HFFc6 (cell line): ENCODE measurements at regions not wholly inside any gene's neighbourhood (a gene's known extent, or its start where the extent isn't known, plus 50 kb on each side); places are given as distances from the start of the nearest gene placed in this dataset.

ENCODE experiments used
- DNase-seq: peaks from one replicate; pipeline ENCODE4 v3.0.0-alpha.2; 2018
- H3K27ac Mint-ChIP-seq: 2 replicates; pipeline ENCODE4 v1.8.0; 2020; ENCODE audit warnings: mild to moderate bottlenecking, mixed read lengths
- H3K27me3 Mint-ChIP-seq: 2 replicates; pipeline ENCODE4 v1.8.0; 2021; ENCODE audit warnings: mild to moderate bottlenecking, moderate library complexity, mixed read lengths; ENCODE audit not compliant: insufficient read depth
- H3K36me3 Mint-ChIP-seq: 2 replicates; pipeline ENCODE4 v1.8.0; 2021; ENCODE audit warnings: low read depth, mixed read lengths
- H3K4me1 Mint-ChIP-seq: 2 replicates; pipeline ENCODE4 v1.8.0; 2020; ENCODE audit warnings: low read depth, mixed read lengths
- H3K4me3 Mint-ChIP-seq: 2 replicates; pipeline ENCODE4 v1.8.0; 2020; ENCODE audit warnings: mild to moderate bottlenecking, moderate library complexity, mixed read lengths
- H3K9me3 Mint-ChIP-seq: 2 replicates; pipeline ENCODE4 v1.8.0; 2020; ENCODE audit warnings: mild to moderate bottlenecking, mixed read lengths
- TF ChIP-seq, protein P1 (sequence below): fragments of 200-600 bp; sonication (generic); IDR thresholded peaks from 2 replicates; pipeline ENCODE4 v1.5.0; 2021; ENCODE audit warnings: antibody characterized with exemption, mild to moderate bottlenecking

DNA sequence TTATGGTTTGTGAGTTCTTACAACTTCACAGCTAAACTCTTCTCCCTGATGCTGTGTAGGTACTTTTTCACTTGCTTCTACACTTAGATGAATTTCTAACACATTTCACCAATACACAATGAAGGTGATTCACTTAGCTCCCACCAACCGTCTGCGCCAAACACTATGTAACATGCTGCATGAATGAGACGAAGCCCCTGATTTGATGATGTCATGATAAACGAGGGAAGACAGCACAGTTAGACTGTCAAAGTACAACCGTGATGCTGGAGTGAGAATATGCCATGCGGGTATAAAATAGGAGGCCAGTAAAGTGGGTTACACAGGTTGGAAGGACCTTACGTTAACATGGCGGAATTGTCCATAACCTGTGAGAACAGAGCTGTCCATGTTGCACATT, 100.8 kb downstream of the KCNA4 start:
- TF ChIP-seq, protein P1, sequence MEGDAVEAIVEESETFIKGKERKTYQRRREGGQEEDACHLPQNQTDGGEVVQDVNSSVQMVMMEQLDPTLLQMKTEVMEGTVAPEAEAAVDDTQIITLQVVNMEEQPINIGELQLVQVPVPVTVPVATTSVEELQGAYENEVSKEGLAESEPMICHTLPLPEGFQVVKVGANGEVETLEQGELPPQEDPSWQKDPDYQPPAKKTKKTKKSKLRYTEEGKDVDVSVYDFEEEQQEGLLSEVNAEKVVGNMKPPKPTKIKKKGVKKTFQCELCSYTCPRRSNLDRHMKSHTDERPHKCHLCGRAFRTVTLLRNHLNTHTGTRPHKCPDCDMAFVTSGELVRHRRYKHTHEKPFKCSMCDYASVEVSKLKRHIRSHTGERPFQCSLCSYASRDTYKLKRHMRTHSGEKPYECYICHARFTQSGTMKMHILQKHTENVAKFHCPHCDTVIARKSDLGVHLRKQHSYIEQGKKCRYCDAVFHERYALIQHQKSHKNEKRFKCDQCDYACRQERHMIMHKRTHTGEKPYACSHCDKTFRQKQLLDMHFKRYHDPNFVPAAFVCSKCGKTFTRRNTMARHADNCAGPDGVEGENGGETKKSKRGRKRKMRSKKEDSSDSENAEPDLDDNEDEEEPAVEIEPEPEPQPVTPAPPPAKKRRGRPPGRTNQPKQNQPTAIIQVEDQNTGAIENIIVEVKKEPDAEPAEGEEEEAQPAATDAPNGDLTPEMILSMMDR: no peak
- no peaks in the 10 kb centered on the region; the same call in 1 of the 2 replicates for H3K27me3 Mint-ChIP-seq
- H3K4me3 Mint-ChIP-seq: no peak overlapping the region
- DNase-seq: no peak
- H3K9me3 Mint-ChIP-seq: peaks cover 33% of the 10 kb centered on the region
- no peak overlapping the region for H3K27ac Mint-ChIP-seq
- H3K36me3 Mint-ChIP-seq: no peaks in the 10 kb centered on the region
- no peaks in the 10 kb centered on the region for H3K4me1 Mint-ChIP-seq

DNA sequence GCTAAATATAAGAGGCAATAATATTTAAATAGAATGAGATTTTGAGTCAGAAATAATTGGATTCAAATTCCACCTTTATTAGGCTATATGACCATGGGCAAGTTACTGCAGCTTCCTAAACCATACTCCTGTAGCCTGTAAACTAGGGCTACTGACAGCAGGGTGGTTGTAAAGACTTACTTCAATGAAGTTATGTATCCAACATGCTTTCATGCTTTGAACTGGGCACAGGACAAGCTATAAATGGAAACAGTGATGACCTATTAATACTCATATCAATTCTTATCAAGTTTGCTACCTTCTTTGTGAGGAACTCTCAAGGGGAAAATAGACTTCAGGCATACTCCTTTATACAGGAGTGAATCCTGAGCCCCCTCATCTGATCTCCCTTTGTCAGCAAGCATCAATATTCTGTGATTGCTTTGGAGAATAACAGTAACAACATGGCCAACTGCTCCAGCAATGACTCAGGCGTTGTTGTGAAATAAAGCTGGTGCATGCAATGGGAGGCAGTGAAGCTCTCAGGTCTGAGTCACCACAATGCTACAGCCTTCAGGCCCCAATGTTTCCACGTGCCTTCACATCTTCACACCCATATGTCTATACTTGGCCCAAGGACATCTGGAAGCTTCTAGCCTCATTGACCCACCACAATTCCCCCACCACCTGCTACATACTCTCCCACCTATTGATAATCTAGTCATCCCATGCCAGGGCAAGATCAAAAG, 102.5 kb downstream of the KCNA4 start:
- no peak overlapping the region for H3K4me3 Mint-ChIP-seq
- H3K4me1 Mint-ChIP-seq: no peaks in the 10 kb centered on the region
- H3K27ac Mint-ChIP-seq: no peak overlapping the region
- no peaks in the 10 kb centered on the region; the same call in 1 of the 2 replicates for H3K27me3 Mint-ChIP-seq
- H3K9me3 Mint-ChIP-seq: peaks cover 44% of the 10 kb centered on the region
- no peaks in the 10 kb centered on the region for H3K36me3 Mint-ChIP-seq
- TF ChIP-seq, protein P1: no peak
- no peak for DNase-seq

DNA sequence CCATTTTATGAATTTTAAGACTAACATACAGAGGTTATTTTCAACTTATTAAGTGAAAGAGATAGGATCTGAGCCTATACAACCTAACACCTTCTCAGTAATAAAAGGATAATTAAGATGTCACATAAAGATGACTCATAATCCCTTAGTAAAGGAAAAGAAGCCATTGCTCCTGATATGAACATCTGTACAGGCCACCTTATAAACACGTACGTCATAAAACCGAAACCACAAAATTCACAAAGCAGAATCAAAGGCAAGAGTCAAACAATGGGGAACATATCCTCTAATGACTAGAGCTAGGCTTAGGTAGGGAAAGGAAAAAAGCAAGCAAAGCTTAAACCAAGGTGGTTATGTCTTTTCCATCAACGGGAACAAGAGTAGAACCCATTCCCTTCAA, 103.5 kb downstream of the KCNA4 start:
- Mint-ChIP-seq H3K4me1 (no peaks in the 10 kb centered on the region), H3K4me3 (no peak overlapping the region), H3K36me3 (no peaks in the 10 kb centered on the region), H3K27me3 (no peaks in the 10 kb centered on the region; the same call in 1 of the 2 replicates), H3K27ac (no peak overlapping the region), H3K9me3 (peaks cover 43% of the 10 kb centered on the region)
- DNase-seq: no peak
- TF ChIP-seq, protein P1: no peak

DNA sequence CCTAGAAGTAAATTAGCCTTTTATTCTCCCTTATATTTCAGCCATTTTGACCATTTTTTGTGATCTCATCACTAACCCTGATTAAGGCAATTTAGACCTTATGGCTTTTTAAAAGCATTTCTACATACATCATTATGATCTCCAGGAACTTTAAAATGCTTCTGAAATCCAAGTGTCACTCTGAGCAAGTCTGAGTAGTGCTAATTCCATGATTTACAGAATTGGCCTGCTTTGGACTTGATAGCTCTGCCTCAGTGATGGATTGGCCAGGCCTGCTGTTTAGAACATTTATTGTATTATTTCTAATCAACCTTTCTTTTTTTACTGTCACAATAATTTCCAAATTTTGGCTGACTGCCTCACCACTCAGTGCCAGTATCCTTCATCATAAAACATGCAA, 116.4 kb downstream of the KCNA4 start:
- Mint-ChIP-seq H3K27me3 (no peaks in the 10 kb centered on the region), H3K4me3 (no peak overlapping the region), H3K36me3 (no peaks in the 10 kb centered on the region), H3K4me1 (no peaks in the 10 kb centered on the region), H3K9me3 (peaks cover 28% of the 10 kb centered on the region), H3K27ac (no peak overlapping the region)
- TF ChIP-seq, protein P1: no peak
- DNase-seq: no peak

DNA sequence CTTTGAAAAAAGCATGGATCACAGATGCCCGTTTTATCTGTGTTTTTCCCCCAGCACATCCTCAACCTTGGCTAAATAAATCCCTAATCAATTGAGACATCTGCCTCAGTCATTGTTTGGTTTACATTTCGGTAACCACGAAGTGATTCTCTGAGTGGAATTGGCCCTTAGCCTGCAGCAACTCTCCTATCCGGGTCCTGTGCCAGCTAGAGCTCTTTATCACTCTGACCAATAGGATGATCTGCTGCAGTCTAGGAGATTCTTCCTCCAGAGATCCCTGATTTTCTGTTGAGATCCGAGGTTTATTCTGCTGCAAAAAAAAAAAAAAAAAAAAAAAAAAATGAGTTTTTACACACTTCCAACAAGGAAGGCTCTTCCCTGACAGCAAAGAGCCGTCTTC, 137.3 kb downstream of the KCNA4 start:
- Mint-ChIP-seq H3K27me3 (no peaks in the 10 kb centered on the region; the same call in 1 of the 2 replicates), H3K4me1 (no peaks in the 10 kb centered on the region), H3K27ac (no peak overlapping the region), H3K4me3 (no peak overlapping the region), H3K36me3 (no peaks in the 10 kb centered on the region), H3K9me3 (peaks cover 34% of the 10 kb centered on the region)
- no peak for DNase-seq
- TF ChIP-seq, protein P1: no peak
